HG03039 (cell line): ENCODE measurements at regions not wholly inside any gene's neighbourhood (a gene's known extent, or its start where the extent isn't known, plus 50 kb on each side); places are given as distances from the start of the nearest gene placed in this dataset.
A peak's percentile ranks its signal among the peaks of the same experiment; 100 is the strongest.
"Not testable (repeated sequence)": the region's sequence is repeated elsewhere in the genome, so short reads cannot be mapped to it uniquely, and the experiment has no call there.

Experiments used
- ATAC-seq: cut with Tn5 transposase; IDR thresholded peaks from one replicate; pipeline ENCODE4 v1.9.1; 2021; ENCODE audit warnings: mild to moderate bottlenecking, moderate library complexity; ENCODE audit not compliant: unreplicated experiment

DNA sequence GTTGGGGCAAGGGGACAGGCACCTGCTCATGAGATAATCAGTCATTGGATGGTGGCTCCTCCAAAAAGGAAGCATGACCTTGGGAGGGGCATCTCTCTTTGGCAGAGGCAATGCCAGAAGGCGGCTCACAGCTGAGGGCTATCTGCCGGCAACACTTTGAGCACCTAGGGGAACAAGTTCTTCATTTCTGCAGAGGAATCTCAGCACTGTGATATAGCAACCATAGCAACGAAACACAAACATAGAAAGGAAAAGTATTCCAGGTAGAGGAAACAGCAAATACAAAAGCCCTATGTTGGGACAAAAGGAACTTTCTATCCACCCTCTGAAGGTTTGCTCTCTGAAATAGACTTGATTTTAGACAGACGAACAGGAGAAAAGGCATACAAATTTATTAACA lies 89.1 kb upstream of the NEDD4L start:
- no peak for ATAC-seq

GRCh38 chr18:57953883-57954282 lies 90.1 kb upstream of the NEDD4L start:
- ATAC-seq = no peak

- ATAC-seq = no peak
These were observed 91.8 kb upstream of the NEDD4L start for GRCh38 chr18:57951999-57952774.

DNA sequence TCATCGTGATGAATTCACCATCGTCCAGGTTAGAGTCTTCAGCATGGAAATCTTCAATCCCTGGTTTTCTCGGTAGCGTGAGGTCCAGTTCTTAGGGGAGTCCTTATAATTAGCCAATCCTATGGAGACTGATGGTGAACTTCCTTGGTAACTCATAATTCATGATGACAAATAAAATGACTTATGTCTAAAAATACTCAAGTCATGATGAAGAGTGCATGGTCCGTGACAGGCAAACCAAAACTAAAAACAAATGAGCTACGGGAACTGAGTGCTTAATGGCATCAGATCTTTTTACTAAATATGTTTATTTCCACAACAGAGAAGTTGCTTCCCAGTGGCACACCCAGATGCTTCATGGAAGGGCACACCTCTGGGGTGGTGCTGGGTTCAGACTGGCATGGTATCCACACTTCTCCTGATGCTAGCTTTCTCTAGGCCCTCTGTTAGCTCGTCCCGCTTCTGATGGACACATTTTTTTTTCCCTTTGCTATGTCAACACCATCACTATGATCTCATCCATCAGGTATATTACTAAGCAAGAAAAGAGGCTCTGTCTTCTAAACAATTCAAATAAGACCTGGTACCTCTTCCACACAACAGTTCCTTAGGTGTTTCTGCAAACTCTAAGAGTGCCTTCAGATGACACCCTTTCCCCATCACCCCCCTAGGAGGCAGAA lies 92.8 kb upstream of the NEDD4L start:
- no peak for ATAC-seq

DNA sequence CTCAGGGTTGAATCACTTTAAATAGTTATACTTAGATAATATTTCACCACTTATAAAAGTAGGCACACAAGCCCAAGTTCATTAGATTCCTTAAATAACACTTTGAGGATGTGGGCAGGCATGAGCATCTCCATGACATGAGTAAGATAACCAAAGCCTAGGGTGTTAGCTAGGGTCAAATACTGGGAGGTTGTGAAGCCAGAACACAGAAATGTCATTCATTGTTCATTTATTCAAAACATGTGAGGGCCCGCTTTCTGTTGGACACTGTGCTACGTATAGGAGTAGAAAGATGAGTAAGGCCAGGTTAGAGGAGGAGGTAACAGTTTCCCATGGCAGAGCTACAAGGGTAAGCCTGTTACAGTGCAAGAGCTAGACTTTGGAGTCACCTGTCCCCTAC lies 93.5 kb upstream of the NEDD4L start:
- ATAC-seq = no peak

DNA sequence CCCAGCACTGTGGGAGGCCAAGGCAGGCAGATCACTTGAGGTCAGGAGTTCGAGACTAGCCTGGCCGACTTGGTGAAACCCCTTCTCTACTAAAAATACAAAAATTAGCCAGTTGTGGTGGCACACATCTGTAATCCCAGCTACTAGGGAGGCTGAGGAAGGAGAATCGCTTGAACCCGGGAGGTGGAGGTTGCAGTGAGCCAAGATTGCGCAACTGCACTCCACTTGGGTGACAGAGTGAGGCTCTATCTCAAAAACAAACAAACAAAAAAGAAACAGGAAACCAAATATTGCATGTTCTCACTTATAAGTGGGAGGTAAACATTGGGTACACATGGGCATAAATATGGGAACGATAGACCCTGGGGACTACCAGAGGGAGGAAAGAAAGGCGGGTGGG lies 94.7 kb upstream of the NEDD4L start:
- ATAC-seq = not testable (repeated sequence)

DNA sequence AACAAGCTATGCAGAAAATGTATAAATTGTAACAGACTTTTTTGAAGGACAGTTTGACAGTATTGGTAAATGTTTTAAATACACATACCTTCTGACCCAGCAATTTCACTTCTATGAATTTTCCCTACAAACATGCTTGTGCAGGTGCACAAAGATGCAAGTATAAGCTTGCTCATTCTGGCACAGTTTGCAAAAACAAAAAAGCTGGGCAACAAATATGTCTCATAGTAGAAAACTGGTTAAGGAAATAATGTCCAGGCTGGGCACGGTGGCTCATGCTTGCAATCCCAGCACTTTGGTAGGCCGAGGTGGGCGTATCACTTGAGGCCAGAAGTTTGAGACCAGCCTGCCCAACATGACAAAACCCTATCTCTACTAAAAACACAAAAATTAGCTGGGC lies 96.9 kb upstream of the NEDD4L start:
- no peak for ATAC-seq

GRCh38 chr18:57943723-57944122 lies 100.3 kb upstream of the NEDD4L start:
- ATAC-seq = no peak

- ATAC-seq = no peak
These were observed 101.5 kb upstream of the NEDD4L start for GRCh38 chr18:57942493-57942892.

DNA sequence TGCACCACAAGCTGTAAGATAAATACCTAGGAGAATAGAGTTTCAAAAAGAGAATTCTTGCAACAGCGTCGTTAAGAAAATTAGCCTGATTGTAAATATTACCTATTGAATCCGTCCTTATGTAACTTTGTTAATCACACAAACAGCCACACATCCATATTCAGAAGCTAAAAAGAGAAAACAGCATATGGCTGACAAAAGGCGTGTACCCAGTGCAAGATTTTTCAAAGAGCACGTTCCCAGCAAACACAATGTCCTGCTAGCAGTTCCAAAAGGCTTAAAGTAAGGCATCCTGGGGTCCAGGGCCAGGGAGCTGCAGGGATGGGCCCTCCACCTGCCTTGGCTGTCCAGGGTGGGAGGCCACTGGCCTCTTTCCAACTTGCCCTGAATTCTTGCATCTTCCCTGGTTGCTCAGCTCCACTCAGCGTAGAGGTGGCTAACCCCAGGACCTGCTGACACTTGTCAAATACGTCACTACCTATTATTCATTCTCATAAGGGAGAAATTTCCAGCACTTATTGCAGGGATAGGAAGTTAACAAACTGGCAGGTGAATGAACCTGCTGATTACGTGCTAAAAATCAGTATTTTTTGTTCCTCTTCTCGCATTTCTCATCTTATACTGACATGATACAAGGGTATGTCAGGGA lies 102.1 kb upstream of the NEDD4L start:
- no peak for ATAC-seq

- no peak for ATAC-seq
These were observed 103.8 kb upstream of the NEDD4L start for GRCh38 chr18:57940166-57940660.

- ATAC-seq = not testable (repeated sequence)
These were observed 109.7 kb upstream of the NEDD4L start for GRCh38 chr18:57934375-57934774.

DNA sequence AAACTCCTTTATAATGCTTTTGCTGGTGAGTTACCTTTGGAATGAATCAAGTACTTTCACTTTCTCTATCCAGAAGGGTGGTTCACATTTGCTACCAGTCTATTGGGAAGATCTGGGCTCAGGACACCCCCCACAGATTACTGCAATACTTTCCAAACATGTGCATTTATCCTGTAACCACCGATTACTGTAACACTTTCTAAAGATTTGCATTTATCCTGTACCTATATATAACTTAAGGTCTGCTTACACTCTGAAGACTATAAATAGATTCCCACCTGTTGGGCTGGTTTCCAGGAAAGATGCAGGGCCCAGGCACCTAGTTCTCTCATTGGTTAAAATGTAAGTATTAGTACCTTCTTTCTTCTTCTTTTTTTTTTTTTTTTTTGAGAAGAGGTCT lies 113.0 kb upstream of the NEDD4L start:
- ATAC-seq = peak; percentile 65

GRCh38 chr18:57930476-57930875 lies 113.5 kb upstream of the NEDD4L start:
- ATAC-seq = no peak

GRCh38 chr18:57929922-57930321 lies 114.1 kb upstream of the NEDD4L start:
- ATAC-seq = no peak

DNA sequence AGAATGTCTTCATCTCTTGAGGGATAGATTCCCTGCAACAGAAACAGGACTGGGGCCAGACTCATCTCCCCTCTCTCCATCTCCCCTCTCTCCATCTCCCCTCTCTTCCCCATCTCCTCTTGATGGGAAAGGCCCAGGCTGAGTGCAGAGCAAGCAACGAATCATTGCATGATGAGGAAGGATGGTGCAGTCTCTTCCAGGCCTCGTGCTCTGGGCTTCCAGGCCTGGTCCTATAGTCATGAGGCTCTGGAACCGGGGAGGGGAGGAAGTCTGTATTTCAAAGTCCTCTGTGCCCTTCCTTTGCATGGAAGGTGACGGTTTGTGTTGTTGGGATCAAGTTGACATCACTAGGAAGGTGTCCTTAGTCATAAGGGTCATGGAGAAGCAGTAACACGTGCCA lies 115.6 kb upstream of the NEDD4L start:
- ATAC-seq = no peak

DNA sequence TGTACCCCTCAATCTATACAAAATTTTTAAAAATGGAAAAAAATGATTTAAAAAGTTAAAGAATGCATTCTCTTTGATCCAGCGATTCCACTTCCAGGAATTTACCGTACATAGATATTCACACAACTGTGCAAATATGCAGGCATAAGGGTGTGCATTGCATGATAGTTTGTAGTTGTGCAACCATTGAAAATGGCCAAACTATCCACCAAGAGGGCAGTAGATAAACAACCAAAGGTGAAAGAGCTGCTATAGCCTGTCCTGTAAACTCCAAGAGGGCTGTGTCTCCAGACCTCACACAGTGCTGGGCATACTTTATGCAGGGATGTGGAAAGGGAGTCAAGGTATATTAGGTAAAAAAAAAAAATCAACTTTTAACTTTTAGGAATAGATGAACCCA lies 116.5 kb upstream of the NEDD4L start:
- no peak for ATAC-seq

DNA sequence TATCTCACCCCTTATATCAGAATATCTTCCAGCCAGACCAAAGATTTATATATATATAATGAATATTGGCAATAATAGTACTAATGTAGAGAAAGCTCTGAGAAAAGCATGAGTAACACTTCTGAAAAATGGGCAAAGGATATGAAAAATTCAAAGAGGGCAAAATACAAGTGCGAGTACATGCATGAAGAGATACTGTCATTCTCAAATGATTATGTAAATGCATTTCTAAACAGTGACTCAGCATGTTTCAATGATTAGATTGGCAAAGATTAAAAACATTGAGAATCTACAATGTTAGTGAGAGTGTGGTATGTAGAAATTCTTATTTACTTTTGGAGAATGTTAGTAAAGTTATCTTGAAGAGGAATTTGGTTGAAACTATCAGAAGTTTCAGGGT lies 118.3 kb upstream of the NEDD4L start:
- no peak for ATAC-seq

GRCh38 chr18:57923611-57924010 lies 120.4 kb upstream of the NEDD4L start:
- ATAC-seq = no peak

DNA sequence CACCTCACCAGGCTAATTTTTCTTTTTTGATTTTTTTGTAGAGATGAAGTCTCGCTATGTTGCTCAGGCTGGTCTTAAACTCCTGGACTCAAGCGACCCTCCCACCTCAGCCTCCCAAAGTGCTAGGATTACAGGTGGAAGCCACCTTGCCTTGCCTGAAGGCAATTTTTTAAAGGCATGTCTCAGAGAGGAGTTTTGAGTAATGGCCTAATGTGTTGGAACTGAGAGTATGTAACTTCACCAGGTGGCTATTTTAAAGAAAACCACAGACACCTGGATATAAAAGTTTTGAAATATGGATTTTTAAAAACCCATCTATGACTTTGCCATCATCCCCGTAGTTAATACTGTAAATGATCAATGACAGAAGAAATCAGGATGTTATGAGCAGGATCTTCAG lies 119.8 kb upstream of the ATP8B1 start:
- ATAC-seq = no peak

GRCh38 chr18:57921708-57922107 lies 118.6 kb upstream of the ATP8B1 start:
- no peak for ATAC-seq

DNA sequence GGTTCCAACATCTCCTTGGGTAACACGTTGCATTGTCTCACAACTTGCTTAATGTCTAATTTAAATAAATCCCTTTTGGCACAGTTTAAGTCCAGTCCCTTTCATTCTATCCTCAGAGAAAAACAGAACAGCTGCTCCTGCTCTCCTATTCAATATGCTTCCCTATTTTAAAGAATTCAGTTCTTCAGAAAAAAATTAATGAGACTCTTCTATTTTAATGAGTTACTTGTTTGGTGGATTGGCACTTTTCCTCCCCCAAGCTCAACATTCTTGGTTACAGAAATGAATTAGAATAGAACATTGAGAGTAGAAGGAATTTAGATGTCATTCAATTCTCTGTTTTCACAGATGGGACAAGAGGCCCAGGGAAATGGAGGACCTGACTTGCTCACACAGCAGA lies 116.9 kb upstream of the ATP8B1 start:
- ATAC-seq = no peak
